Esophagus (tissue), 2 donors: ENCODE measurements at regions not wholly inside any gene's neighbourhood (a gene's known extent, or its start where the extent isn't known, plus 50 kb on each side); places are given as distances from the start of the nearest gene placed in this dataset.

Experiments used
- H3K27ac ChIP-seq, 2 donors: one replicate each; pipeline ENCODE4 v1.5.1; 2013; ENCODE audit warnings: low read depth in 2 of 2, mild to moderate bottlenecking in 2 of 2, inconsistent platforms in 1 of 2, low read length in 1 of 2, moderate library complexity in 1 of 2
- H3K27me3 ChIP-seq, 2 donors: one replicate each; pipeline ENCODE4 v1.6.1; 2013; ENCODE audit warnings: low read length in 2 of 2, control low read depth in 1 of 2, mild to moderate bottlenecking in 1 of 2; ENCODE audit not compliant: insufficient read depth in 2 of 2, control insufficient read depth in 1 of 2
- H3K36me3 ChIP-seq, 2 donors: one replicate each; pipeline ENCODE4 v1.6.1; 2013; ENCODE audit warnings: low read length in 1 of 2; ENCODE audit not compliant: control insufficient read depth in 2 of 2, insufficient read depth in 2 of 2
- H3K4me1 ChIP-seq, 2 donors: one replicate each; pipeline ENCODE4 v1.6.1; 2013; ENCODE audit warnings: low read length in 1 of 2; ENCODE audit not compliant: control insufficient read depth in 2 of 2, insufficient read depth in 2 of 2
- H3K4me3 ChIP-seq, 2 donors: one replicate each; pipeline ENCODE4 v1.5.1; 2013; ENCODE audit warnings: low read length in 2 of 2, mild to moderate bottlenecking in 2 of 2, low read depth in 1 of 2, moderate library complexity in 1 of 2
- H3K9me3 ChIP-seq, 2 donors: one replicate each; pipeline ENCODE4 v1.6.1; 2013; ENCODE audit warnings: mild to moderate bottlenecking in 2 of 2, low read depth in 1 of 2, low read length in 1 of 2, moderate library complexity in 1 of 2; ENCODE audit not compliant: control insufficient read depth in 2 of 2, insufficient read depth in 1 of 2
- WGBS, 2 donors: extraction: QIAGEN DNeasy Blood & Tissue Kit; methylation state at CpG; one replicate each; pipeline ENCODE4 v1.1.7; 2013; 5-methylcytosine and 5-hydroxymethylcytosine counted together
- donor health status: healthy with polysubstance abuse.
- donor health status: Bipolar disorder and iron deficiency.

GRCh38 chr19:27776020-27776419 lies 1436.9 kb downstream of the UQCRFS1 start:
- Histone ChIP-seq H3K9me3 (peaks cover 14 to 37% of the 10 kb centered on the region in 2 donors), H3K27ac (no peak overlapping the region), H3K36me3 (peaks cover 0 to 4% of the 10 kb centered on the region in 2 donors), H3K4me1 (no peaks in the 10 kb centered on the region), H3K4me3 (no peak overlapping the region), H3K27me3 (no peaks in the 10 kb centered on the region)
- WGBS, 2 donors = 95% methylated on average over 8 of the region's 8 CpGs

GRCh38 chr19:27775395-27775794 lies 1437.6 kb downstream of the UQCRFS1 start:
- peaks cover 14 to 37% of the 10 kb centered on the region in 2 donors for H3K9me3 ChIP-seq
- H3K27me3 ChIP-seq = no peaks in the 10 kb centered on the region
- H3K36me3 ChIP-seq = peaks cover 0 to 4% of the 10 kb centered on the region in 2 donors
- H3K4me3 ChIP-seq = no peak overlapping the region
- 97 to 98% methylated on average over 6 of the region's 6 CpGs for WGBS, 2 donors
- no peaks in the 10 kb centered on the region for H3K4me1 ChIP-seq
- H3K27ac ChIP-seq = no peak overlapping the region

- peaks cover 13 to 37% of the 10 kb centered on the region in 2 donors for H3K9me3 ChIP-seq
- H3K4me1 ChIP-seq = no peaks in the 10 kb centered on the region
- whole genome bisulfite sequencing, 2 donors = 92% methylated on average over 7 of the region's 7 CpGs
Measured at GRCh38 chr19:27774827-27775226, 1438.1 kb downstream of the UQCRFS1 start.

GRCh38 chr19:27774337-27774736 lies 1438.6 kb downstream of the UQCRFS1 start:
- Histone ChIP-seq H3K27ac (no peak overlapping the region), H3K36me3 (peaks cover 0 to 4% of the 10 kb centered on the region in 2 donors), H3K4me3 (no peak overlapping the region), H3K4me1 (no peaks in the 10 kb centered on the region), H3K27me3 (no peaks in the 10 kb centered on the region), H3K9me3 (peaks cover 12 to 38% of the 10 kb centered on the region in 2 donors)
- 97 to 98% methylated on average over 10 of the region's 10 CpGs for WGBS, 2 donors

More at GRCh38 chr19:27774827-27775226, 1438.1 kb downstream of the UQCRFS1 start:
- no peak overlapping the region for H3K4me3 ChIP-seq
- no peaks in the 10 kb centered on the region for H3K27me3 ChIP-seq
- H3K36me3 ChIP-seq = peaks cover 0 to 4% of the 10 kb centered on the region in 2 donors
- H3K27ac ChIP-seq = no peak overlapping the region

- Histone ChIP-seq H3K27me3 (no peaks in the 10 kb centered on the region), H3K4me1 (no peaks in the 10 kb centered on the region), H3K4me3 (no peak overlapping the region), H3K27ac (no peak overlapping the region), H3K9me3 (peaks cover 14 to 41% of the 10 kb centered on the region in 2 donors), H3K36me3 (peaks cover 0 to 4% of the 10 kb centered on the region in 2 donors)
- WGBS, 2 donors = 81 to 88% methylated on average over 11 of the region's 11 CpGs
Measured at GRCh38 chr19:27773318-27774094, 1439.4 kb downstream of the UQCRFS1 start.

GRCh38 chr19:27772059-27772458 lies 1440.9 kb downstream of the UQCRFS1 start:
- peaks cover 0 to 4% of the 10 kb centered on the region in 2 donors for H3K36me3 ChIP-seq
- no peak overlapping the region for H3K4me3 ChIP-seq
- H3K4me1 ChIP-seq = no peaks in the 10 kb centered on the region
- 96 to 97% methylated on average over 6 of the region's 6 CpGs for WGBS, 2 donors
- H3K27ac ChIP-seq = no peak overlapping the region
- peaks cover 10 to 37% of the 10 kb centered on the region in 2 donors for H3K9me3 ChIP-seq
- H3K27me3 ChIP-seq = no peaks in the 10 kb centered on the region

GRCh38 chr19:27770095-27770494 lies 1442.9 kb downstream of the UQCRFS1 start:
- WGBS, 2 donors = 95 to 96% methylated on average over 5 of the region's 5 CpGs
- Histone ChIP-seq H3K9me3 (peaks cover 10 to 35% of the 10 kb centered on the region in 2 donors), H3K36me3 (peaks cover 0 to 4% of the 10 kb centered on the region in 2 donors), H3K27ac (no peak overlapping the region), H3K4me1 (no peaks in the 10 kb centered on the region), H3K27me3 (no peaks in the 10 kb centered on the region), H3K4me3 (no peak overlapping the region)

- Histone ChIP-seq H3K9me3 (peaks cover 3 to 19% of the 10 kb centered on the region in 2 donors), H3K36me3 (no peaks in the 10 kb centered on the region), H3K4me3 (no peak overlapping the region), H3K27ac (no peak overlapping the region), H3K27me3 (no peaks in the 10 kb centered on the region), H3K4me1 (no peaks in the 10 kb centered on the region)
- 85 to 93% methylated on average over 8 of the region's 8 CpGs for WGBS, 2 donors
Measured at GRCh38 chr19:27767234-27767633, 1445.7 kb downstream of the UQCRFS1 start.

- WGBS, 2 donors = 91% methylated on average over 12 of the region's 12 CpGs
- Histone ChIP-seq H3K4me1 (no peaks in the 10 kb centered on the region), H3K4me3 (no peak overlapping the region), H3K27me3 (no peaks in the 10 kb centered on the region), H3K9me3 (peaks cover 3 to 16% of the 10 kb centered on the region in 2 donors), H3K27ac (no peak overlapping the region), H3K36me3 (no peaks in the 10 kb centered on the region)
Measured at GRCh38 chr19:27765912-27766725, 1446.8 kb downstream of the UQCRFS1 start.
